Fibroblast of skin of abdomen (primary cell): ENCODE measurements at regions not wholly inside any gene's neighbourhood (a gene's known extent, or its start where the extent isn't known, plus 50 kb on each side); places are given as distances from the start of the nearest gene placed in this dataset.
"Not testable (repeated sequence)": the region's sequence is repeated elsewhere in the genome, so short reads cannot be mapped to it uniquely, and the experiment has no call there.

Experiments used
- DNase-seq: peaks from one replicate; pipeline ENCODE4 v3.0.0-alpha.2; 2013

DNA sequence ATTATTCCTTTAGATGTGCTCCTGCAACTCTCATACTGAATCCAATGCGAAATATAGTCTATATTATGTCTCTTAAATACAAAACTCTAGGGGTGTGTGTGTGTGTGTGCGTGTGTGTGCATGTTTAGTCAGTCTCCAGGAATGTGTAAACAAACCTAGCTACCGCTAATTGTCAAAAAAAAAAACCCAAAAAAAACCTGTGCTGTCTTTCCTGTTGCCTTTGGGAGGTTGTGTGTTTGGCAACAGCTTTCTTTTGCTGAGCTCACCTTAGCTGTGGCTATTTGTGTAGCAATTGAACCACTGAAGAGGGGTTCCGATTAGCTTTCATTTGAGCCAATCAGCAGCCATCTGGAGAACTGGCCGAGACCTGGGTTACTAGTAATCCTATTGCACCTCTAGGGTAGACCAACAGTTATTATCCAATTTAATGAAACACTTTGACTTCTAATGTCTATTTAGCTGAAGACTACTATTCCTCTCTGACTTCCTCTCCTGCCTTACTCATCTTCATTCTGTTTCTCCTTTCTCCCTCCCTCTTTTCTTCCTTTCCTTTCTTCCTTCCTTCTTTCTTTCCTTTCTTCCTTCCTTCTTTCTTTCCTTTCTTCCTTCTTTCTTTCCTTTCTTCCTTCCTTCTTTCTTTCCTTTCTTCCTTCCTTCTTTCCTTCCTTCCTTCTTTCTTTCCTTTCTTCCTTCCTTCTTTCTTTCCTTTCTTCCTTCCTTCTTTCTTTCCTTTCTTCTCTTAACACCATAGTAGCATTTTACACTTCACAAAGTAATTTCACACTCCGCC lies 471.1 kb downstream of the GBA3 start:
- DNase-seq, result no peak

DNA sequence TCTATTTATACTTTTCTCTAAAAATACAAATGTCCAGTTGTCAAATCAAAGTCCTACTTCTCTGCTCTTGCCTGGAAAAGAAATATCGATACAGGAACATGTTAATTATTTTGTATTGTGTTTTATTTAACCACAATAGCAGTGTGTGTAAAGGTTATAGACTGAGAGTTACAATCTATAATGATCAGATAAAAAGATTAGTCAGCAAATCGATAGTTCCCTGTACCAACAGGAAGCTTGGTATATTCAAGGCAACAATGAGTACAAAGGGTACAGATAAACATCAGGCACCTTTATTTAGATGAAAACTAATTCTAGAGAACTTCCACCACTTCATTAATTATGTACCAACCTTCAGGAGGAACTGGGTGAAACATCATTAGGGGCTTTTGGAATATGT lies 469.5 kb downstream of the GBA3 start:
- DNase-seq, result no peak

DNA sequence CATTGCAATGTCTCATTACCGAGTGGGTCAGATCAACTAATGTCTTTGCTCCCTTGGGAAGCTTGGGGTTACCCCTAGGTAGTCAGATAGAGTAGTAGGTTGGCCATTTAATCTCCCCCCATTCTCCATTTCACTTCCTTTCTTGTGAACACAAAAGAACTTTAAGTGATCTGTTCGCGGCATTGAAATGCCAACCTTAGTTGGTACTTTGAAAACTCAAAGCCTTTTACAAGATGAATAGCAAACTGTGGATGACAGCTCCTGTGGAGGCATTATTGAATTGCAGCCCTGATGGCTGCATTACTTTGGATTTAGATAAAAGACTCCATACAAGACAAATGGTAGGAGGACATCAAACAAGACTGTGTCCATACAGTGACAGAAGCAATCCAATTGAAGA lies 469.1 kb downstream of the GBA3 start:
- no peak for DNase-seq

DNA sequence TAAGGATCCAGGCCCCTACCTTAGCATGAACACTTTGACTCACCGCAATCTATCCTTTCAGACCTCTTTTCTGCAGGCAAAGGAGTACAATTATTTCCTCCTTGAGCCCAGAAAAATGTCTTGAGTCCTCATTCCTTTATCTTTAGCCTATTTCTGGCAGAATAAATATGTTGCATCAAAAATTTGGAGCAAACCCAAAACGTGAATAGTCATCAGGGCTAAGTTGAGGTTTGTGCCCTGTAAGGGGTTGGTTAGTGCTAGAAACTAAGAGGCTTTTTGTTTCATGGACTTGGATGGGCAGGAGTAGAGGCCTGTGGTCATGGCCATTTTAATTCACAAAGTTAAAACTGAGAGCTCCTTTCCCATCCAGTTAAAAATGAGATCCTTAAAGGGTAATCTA lies 460.3 kb downstream of the GBA3 start:
- DNase-seq, result no peak

DNA sequence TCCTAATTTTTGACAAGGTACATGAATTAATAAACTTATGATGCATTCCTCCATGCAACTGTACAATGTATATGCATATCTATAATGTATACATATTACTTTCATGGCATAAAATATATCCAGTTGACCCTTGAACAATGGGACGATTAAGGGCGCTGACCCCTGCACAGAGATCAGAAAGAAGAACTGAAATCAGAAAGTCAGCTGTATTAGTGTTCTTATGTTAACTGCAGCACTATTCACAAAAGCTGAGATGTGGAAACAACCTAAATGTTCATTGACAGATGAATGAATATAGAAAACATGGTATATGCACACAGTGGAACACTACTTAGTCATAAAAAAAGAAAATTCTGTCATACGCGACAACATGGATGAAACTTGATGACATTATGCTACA lies 457.1 kb downstream of the GBA3 start:
- no peak for DNase-seq

DNA sequence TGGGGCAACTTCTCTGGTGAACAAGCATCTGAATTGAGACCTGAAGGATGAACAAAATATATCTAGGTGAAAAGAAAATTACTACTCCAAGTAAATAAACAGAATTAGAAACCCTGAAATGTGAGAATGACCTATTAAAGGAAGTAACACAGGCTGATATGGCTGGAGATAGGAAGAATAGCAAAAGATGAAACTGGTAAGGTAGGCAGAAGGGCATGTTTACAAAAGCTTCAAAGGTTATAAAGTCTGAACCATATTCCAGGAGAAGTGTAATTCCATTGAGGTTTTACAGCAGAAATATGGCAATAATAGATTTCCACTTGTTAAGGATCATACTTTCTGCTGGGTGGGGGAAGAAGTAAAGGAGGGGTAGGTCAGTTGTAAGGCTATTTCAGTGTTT lies 452.0 kb downstream of the GBA3 start:
- DNase-seq, result no peak

DNA sequence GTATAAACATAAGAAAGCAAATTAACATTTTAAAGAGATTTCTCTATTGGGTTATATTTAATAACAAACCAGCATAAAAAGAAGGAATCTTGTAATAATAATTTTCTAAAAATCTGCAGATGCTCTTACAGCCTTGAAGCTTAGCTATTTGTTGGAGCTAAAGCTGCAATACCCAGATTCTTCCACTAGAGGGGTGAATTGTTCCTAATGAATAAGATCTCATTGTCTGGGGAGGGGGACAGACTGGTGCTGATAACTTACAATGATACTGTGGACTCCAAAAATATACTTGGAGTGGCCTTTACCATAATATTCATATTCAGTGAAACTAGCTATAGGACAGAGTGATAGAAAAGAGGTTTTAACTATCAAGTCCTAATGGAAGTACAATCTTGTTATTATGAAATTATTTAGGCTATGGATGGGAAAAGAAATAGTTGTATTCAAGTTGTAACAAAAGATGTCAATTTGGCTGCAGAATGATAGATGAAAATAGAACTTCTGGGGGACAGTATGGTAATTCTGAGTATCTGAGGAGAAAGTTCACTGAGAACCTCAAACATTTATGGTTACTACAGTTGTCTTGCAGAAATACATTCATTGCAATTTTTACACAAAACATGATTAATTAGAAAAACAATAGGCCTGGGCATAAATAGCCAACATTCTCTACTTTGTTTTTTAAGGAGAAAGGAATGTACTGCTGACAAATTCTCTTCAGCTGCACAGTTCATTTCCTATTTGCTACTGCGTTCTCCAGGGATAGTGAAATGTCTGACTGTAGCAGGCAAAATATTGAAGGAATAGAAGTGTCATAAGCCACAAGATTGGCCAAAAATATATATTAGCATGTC lies 443.3 kb downstream of the GBA3 start:
- peak; percentile 40 for DNase-seq

DNA sequence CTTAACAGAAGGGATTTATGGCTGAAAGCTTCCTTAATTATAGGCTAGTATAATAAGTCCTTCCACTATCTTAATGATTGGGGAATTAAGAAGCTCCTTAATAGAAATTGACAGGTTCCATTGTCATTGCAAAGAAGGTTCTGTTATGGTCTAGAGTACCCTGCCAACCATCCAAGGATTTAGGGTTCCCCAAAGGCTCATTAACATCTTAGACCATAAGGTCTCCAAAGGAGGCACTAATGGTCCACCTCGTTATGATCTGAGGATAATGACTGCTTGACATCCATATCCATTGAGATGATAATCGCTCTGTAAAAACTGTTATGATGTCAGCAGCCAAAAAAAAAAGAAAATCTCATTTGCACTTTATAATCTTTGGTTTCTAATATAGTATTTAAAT lies 441.6 kb downstream of the GBA3 start:
- no peak for DNase-seq

DNA sequence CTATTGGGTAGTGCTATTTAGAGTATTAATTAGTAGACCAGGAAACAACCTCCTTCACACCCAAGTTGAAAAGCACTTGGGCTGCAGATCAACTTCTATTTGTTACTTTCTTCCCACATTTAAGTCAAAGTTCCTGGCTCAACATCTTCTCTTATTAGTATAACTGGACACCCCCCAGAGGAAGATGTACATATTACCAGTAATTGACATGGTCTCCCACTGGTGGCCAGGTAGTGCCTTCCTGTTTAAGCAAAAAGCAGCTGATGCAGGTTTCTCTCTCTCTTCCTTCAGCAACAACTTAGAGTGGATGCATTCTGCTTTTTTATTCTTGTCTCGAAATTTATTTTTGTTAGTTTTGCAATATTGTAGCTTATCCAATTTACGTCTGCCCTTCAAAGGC lies 438.1 kb downstream of the GBA3 start:
- no peak for DNase-seq

DNA sequence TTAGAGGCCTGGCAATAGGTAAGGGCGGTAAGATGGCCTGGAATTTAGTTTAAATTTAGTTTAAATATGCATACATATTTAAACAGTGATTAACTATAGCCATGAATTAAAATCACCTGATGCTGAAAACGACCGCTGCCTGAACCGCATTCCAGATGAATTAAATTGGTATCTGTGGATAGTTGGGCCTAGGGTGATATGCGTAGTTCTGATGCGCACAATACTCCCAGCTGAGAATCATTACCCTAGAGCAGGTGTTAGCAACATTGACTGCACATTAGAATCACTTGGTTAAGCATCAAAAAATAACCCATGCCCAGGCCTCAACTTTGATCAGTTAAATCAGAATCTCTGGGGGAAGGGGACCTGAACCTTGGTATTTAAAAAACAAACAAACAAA lies 432.4 kb downstream of the GBA3 start:
- no peak for DNase-seq

DNA sequence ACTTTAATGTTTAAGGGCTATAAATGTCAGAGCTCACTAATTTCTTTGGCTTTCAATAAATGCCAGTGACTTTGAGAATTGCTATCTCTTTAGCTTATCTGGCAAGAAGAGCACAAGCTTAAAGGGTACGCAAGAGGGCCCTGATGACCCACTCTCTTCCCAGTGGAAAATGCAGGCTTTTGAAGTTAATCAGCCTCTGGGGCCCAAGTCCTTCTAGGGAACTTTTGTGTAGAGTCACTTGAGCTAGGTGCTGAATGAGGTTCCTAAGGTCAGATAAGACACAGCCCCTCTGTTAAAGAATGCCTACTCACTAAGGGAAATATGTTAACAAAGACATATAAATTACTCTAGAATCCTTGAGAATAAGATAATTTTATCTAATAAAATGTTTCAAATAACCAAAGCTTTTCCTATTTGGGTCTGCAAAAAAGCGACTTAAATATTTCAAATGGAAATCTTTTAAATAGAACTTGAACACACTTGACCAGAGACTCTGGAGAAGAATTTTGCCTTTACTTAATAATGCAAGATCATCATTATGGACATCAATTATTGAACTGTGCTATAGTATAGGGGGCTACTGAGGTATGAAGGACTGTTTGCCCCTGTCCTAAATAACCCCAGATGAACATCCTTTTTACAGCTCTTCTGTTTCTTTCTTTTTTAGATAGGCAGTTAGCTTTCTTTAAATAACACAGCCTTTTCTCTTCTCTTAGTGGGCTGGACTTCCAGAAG lies 430.1 kb downstream of the GBA3 start:
- DNase-seq, result no peak

DNA sequence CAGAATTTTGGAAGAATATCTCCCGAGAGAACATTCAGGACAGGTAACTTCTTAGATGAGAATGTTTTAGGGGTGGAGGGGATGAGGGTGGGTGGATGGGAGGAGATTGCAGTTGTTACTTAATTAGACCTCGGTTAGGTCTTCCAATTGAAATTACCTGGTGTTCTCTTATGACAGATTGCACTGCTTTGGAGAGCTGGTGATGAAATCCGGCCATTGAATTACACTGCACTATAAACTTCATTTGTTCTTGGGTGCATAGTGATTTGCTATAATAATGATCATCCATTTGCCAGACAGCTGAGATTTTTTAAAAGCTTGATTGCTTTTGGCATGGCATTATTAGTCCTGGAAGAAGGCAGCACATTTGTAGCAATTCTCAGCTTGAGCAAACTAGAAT lies 427.6 kb downstream of the GBA3 start:
- DNase-seq, result no peak

DNA sequence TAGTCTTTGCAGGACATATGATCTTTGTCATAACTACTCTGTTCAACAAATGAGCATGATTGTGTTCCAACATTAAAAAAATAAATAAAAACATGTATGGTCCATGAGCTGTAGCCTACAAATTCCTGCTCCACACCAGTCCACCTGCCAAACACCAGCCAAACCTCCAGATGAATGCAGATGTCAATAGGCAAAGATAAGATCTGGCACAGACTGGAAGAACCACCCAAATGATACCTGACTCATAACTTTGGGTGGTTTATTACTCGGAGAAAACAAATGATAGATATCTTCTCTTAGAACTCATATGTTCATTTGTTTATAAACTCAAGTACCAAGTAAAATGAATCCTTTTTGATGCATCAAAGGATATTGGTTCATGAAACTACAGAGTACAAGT lies 425.1 kb downstream of the GBA3 start:
- no peak for DNase-seq

DNA sequence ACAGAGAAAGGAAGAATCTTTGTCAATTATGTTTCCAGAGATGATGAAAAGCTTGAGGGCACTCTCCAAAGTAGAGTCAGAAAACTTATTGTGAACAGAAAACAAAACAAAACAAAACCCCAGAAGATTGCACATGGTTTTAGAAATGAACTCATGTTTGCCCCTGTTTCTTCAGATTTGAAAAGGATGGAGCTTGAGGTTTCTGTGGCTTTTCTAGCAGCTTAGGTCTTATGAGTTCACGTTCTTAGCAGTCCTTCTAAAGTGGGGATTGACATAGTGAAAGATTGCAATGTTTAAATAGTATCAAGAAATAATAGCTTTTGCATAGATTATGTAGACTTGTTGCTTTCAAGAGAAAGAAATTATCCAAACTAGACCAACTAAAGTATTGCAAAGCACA lies 421.8 kb downstream of the GBA3 start:
- no peak for DNase-seq

DNA sequence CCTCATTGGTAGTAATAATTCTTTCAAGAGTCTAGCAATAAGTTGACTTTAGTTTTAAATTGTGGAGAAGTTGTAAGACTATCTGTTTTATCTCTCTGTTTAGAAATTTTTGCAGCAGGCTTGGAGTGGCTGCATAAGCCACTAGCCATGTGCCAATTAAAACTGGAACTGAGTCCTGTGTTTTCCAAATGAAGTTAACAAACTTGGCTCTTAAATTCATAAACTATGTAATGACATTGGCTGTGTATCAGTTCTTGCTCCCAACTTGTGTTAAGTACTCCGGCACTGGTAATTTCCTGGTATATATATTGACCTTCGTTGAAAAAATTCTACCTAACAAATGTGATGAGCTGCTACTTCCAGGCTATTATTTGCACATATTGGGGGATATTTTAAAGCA lies 420.4 kb downstream of the GBA3 start:
- no peak for DNase-seq

DNA sequence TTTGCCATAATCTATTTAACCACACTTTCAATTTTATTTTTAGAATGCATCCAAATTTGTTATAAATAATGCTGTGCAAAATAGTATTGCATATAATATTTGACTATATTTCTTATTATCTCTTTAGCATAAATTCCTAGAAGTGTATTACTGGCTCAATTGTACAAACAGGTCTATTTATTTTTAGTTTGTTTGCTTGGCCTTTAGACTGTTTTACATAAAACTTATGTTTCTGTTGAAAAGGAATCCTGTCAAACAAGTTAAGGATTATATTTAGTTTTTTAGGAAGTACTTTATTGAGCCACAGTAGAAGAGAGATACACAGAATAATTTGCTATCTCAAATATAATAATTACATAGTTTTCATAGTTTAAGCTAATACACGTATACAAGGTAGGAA lies 413.8 kb downstream of the GBA3 start:
- no peak for DNase-seq

DNA sequence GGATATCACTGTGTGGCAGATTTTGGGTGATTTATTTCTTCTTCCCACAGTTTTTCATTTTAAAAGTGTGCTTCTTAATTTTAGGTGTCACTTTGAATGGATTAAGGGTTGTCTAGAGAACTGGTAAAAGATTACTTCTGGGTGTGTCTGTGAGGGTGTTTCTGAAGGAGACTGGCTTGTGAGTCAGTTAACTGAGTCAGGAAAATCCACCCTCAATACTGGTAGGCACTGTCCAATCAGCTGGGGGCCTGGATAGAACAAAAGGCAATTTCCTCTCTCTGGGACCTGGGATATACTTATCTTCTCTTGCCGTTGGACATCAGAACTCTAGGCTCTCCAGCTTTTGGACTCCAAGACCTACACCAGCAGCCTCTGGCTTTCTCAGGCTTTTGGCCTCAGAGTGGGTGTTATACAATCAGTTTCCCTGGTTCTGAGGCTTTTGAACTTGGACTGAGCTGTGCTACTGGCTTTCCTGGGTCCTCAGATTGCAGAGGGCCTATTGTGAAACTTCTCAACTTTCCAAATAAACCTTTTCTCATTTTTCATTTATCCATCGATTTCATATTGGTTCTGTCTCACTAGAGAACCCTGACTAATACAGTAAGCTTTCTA lies 413.1 kb downstream of the GBA3 start:
- DNase-seq, result no peak

DNA sequence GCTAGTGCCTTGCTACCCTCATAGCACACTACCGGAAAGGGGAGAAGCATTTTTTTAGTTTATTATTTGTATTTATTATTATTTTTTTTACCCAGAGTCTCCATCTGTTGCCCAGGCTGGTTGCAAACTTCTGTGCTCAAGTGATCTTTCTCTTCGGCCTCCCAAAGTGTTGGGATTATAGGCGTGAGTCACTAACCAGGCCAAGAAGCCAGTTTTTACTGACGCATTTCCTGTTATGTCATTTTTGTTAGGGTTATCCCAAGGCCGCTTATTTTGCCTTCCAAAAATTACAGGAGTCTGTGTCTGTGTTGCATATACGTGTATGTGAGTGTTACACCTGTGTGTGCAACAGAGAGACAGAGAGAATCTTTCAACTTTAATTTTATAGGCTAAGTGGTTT lies 404.5 kb downstream of the GBA3 start:
- peak; percentile 49 for DNase-seq

DNA sequence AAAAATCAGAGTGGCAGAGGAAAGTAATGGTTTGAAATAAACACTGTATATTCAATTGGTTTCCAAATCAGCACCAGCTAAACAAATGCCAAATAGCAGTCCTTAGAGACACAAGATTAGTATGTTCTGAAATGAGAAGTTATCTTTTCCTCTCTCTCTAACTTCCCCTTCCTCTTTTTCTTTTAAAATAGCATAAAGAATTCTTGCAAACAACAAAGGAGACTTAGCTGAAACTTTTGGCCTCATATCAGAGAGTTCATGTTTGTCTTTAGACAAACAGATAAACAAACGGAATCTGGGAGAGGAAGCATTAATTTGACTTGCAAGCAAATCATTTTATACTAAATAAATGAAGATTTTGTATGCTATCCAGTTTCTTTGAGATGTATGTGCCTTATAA lies 399.0 kb downstream of the GBA3 start:
- no peak for DNase-seq

DNA sequence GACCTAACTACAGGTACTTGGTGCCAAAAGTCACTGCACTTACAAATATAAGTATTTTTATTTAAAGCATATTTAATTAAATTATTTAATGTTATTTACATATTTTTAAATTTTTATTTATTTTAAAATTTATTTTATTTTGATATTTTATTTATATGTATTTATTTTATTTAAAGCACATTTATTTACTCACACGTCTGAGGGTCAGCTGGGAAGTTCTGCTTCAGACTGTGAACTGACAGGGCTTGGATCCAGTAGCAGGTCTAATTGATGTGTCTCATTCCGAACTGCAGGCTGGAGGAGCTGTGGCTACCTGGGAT lies 392.5 kb downstream of the GBA3 start:
- no peak for DNase-seq

DNA sequence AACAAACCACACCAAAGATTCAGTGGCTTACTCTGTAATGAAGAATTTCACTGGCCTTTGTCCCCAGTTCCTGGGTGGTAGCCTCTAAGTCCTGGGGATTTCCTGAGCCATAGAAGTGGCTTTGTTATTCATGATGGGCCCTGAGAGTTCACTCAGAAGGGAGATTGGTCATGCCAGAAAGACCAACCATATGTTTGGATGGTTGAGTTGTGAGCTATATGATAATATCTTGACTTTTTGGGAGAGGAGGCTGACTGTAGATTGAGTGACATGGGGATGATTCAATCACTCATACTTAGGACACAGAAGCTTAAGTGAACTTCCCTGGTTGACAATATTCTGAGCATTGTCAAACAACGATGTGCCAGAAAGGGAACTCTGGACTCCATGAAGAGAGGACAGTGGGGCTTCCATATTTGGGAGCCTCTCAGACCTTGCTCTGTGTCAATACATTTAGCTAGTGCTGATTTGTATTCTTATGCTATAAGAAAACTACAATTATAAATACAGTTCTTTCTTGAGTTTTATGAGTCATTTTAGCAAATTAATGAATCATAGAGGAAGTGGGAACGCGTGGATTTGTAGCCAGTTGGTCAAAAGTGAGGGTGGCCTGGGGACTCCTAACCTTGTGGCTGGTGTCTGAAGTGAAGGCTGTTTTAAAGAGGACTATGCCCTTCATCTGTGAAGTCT lies 392.0 kb downstream of the GBA3 start:
- peak; percentile 10 for DNase-seq

DNA sequence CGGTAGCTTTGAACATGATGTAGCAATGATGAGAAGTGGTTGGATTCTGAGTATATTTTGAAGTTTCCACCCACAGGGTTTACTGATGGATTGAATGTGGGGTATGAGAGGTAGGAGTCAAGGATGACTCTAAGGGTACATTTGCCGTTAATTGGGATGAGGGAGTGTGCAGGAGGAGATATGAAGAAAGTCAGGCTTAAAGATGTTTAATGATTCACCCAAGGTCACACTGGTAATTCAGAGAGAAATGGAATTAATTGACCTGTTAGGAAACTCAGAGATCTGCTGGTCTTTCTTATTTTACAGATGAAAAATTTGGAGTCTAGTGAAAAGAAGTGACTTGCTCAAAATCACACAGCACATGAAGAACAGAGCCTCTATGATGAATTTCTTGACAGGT lies 390.7 kb downstream of the GBA3 start:
- DNase-seq, result no peak

DNA sequence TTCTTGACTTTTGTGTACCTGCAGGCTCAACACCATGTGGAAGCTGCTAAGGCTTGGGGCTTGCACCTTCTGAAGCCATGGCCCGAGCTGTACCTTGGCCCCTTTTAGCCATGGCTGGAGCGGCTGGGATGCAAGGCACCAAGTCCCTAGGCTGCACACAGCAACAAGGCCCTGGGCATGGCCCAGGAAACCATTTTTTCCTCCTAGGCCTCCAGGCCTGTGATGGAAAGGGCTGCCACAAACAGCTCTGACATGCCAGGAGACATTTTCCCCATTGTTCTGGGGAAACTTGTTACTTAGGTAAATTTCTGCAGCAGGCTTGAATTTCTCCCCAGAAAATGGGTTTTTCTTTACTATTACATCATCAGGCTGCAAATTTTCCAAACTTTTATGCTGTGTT lies 387.4 kb downstream of the GBA3 start:
- not testable (repeated sequence) for DNase-seq
